GM23248 (cell line): ENCODE measurements at regions not wholly inside any gene's neighbourhood (a gene's known extent, or its start where the extent isn't known, plus 50 kb on each side); places are given as distances from the start of the nearest gene placed in this dataset.

Experiments used
- DNase-seq: peaks from one replicate; pipeline ENCODE4 v3.0.0-alpha.2; 2015
- H2AFZ ChIP-seq: fragments of 200-600 bp; sonication (generic); 2 replicates; pipeline ENCODE4 v1.6.1; 2016; ENCODE audit warnings: antibody characterized with exemption
- H3F3A ChIP-seq: fragments of 200-600 bp; sonication (generic); 2 replicates; pipeline ENCODE4 v1.6.1; 2016; ENCODE audit warnings: mild to moderate bottlenecking, antibody characterized with exemption, mixed run types; ENCODE audit not compliant: insufficient read depth
- H3K27ac ChIP-seq: fragments of 200-600 bp; sonication (generic); 2 replicates; pipeline ENCODE4 v1.5.1; 2016; ENCODE audit warnings: mild to moderate bottlenecking
- H3K27me3 ChIP-seq: fragments of 200-600 bp; sonication (generic); replicated peaks from 2 replicates; pipeline ENCODE4 v1.6.1; 2016; ENCODE audit warnings: mild to moderate bottlenecking; ENCODE audit not compliant: insufficient read depth
- H3K36me3 ChIP-seq: fragments of 200-600 bp; sonication (generic); 2 replicates; pipeline ENCODE4 v1.6.1; 2016; ENCODE audit warnings: low read depth, mild to moderate bottlenecking
- H3K4me1 ChIP-seq: fragments of 200-600 bp; sonication (generic); 2 replicates; pipeline ENCODE4 v1.6.1; 2016; ENCODE audit warnings: mild to moderate bottlenecking; ENCODE audit not compliant: insufficient read depth
- H3K4me2 ChIP-seq: fragments of 200-600 bp; sonication (generic); one replicate; pipeline ENCODE4 v1.6.1; 2016; ENCODE audit warnings: mild to moderate bottlenecking; ENCODE audit not compliant: unreplicated experiment
- H3K4me3 ChIP-seq: fragments of 200-600 bp; sonication (generic); 2 replicates; pipeline ENCODE4 v1.5.1; 2016; ENCODE audit warnings: mild to moderate bottlenecking
- H3K79me2 ChIP-seq: fragments of 200-600 bp; sonication (generic); 2 replicates; pipeline ENCODE4 v1.6.1; 2016; ENCODE audit warnings: mild to moderate bottlenecking; ENCODE audit not compliant: insufficient read depth
- H3K9ac ChIP-seq: fragments of 200-600 bp; sonication (generic); 2 replicates; pipeline ENCODE4 v1.6.1; 2016; ENCODE audit warnings: mild to moderate bottlenecking
- H3K9me2 ChIP-seq: fragments of 200-600 bp; sonication (generic); 2 replicates; pipeline ENCODE4 v1.6.1; 2016; ENCODE audit warnings: mixed run types, mild to moderate bottlenecking, moderate library complexity; ENCODE audit not compliant: insufficient read depth
- H3K9me3 ChIP-seq: fragments of 200-600 bp; sonication (generic); one replicate; pipeline ENCODE4 v1.6.1; 2017; ENCODE audit warnings: low read depth
- H4K20me1 ChIP-seq: fragments of 200-600 bp; sonication (generic); 2 replicates; pipeline ENCODE4 v1.6.0; 2016; ENCODE audit not compliant: insufficient read depth
- EZH2 ChIP-seq: fragments of 200-600 bp; sonication (generic); IDR thresholded peaks from 2 replicates; pipeline ENCODE4 v1.6.1; 2018; ENCODE audit warnings: antibody characterized with exemption, mild to moderate bottlenecking; ENCODE audit not compliant: insufficient read depth, poor library complexity, severe bottlenecking
- EZH2phosphoT487 ChIP-seq: fragments of 200-600 bp; sonication (generic); IDR thresholded peaks from 2 replicates; pipeline ENCODE4 v1.6.1; 2018; ENCODE audit warnings: antibody characterized with exemption, moderate library complexity, mild to moderate bottlenecking, low read depth; ENCODE audit not compliant: insufficient read depth
- WGBS, 2 experiments: methylation state at CpG; one replicate each; pipeline ENCODE4 v1.1.6; 2015 to 2017; ENCODE audit warnings: low lambda C conversion rate in 2 of 2, low coverage in 1 of 2; ENCODE audit errors: missing lambda C conversion rate in 2 of 2; 5-methylcytosine and 5-hydroxymethylcytosine counted together
- in situ Hi-C: fragments of 300-500 bp; cut with MboI; formaldehyde crosslinking; loops from 2 replicates; pipeline ENCODE4 v1.15.0; 2020

- no peaks in the 10 kb centered on the region for H3K4me1 ChIP-seq
- DNase-seq = peak; percentile 78
- no peaks in the 10 kb centered on the region for H3F3A ChIP-seq
- no peak for TF ChIP-seq EZH2
- TF ChIP-seq EZH2phosphoT487 = no peak
- no peaks in the 10 kb centered on the region for H3K9me3 ChIP-seq
- no peaks in the 10 kb centered on the region for H3K27me3 ChIP-seq
- H4K20me1 ChIP-seq = no peaks in the 10 kb centered on the region
- H3K36me3 ChIP-seq = no peaks in the 10 kb centered on the region
- H3K4me2 ChIP-seq = no peak overlapping the region
- no peaks in the 10 kb centered on the region for H3K9me2 ChIP-seq
- in situ Hi-C loops = no loop called here
- no peaks in the 10 kb centered on the region for H3K79me2 ChIP-seq
- H3K9ac ChIP-seq = no peak overlapping the region
- no peak overlapping the region for H3K4me3 ChIP-seq
- WGBS, 2 experiments = 41 to 50% methylated on average over 12 of the region's 12 CpGs
- 0 out of 2 replicates have a peak overlapping the region, but pooled peaks have one; percentile 7 for H2AFZ ChIP-seq
- H3K27ac ChIP-seq = no peak overlapping the region
Measured at GRCh38 chr20:61127311-61128039, 124.6 kb upstream of the CDH4 start.

- no peak for DNase-seq
- Histone ChIP-seq H3K4me2 (no peak overlapping the region), H3K9me3 (no peaks in the 10 kb centered on the region), H3K4me3 (no peak overlapping the region), H3K9ac (no peak overlapping the region), H4K20me1 (no peaks in the 10 kb centered on the region), H3K27me3 (no peaks in the 10 kb centered on the region), H3K9me2 (no peaks in the 10 kb centered on the region), H3K36me3 (no peaks in the 10 kb centered on the region), H3K4me1 (no peaks in the 10 kb centered on the region), H3K27ac (no peak overlapping the region), H3K79me2 (no peaks in the 10 kb centered on the region), H3F3A (no peaks in the 10 kb centered on the region), H2AFZ (no peak overlapping the region)
- TF ChIP-seq EZH2phosphoT487 (no peak), EZH2 (no peak)
- 48 to 53% methylated on average over 12 to 14 of the region's 14 CpGs for WGBS, 2 experiments
- in situ Hi-C loops = no loop called here
Measured at GRCh38 chr20:61128701-61129269, 123.3 kb upstream of the CDH4 start.

DNA sequence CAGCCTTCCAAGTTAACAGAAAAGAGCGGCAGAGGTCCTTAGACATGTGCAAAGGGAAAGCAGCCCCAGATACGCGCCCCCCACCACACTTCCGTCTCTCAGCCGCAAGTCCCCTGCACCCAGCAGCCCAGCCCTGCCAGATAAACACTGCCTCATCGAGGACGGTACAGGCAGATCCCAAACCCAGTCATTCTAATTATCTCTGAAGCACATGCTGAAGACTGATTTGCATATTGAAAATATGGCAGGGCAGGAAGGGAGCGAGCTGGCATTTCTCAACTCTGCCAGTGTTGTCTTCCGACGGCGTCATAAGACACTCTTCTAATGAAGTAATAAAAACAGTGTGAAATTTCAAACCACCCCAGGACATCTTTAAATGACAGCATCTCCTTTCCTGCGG is 122.8 kb upstream of the CDH4 start:
- no peak overlapping the region for H3K4me2 ChIP-seq
- no peaks in the 10 kb centered on the region for H4K20me1 ChIP-seq
- H3K9ac ChIP-seq = no peak overlapping the region
- no peaks in the 10 kb centered on the region for H3K9me2 ChIP-seq
- no peaks in the 10 kb centered on the region for H3K27me3 ChIP-seq
- in situ Hi-C loops = no loop called here
- H3F3A ChIP-seq = no peaks in the 10 kb centered on the region
- H2AFZ ChIP-seq = no peak overlapping the region
- no peak for DNase-seq
- H3K4me3 ChIP-seq = no peak overlapping the region
- no peaks in the 10 kb centered on the region for H3K36me3 ChIP-seq
- H3K79me2 ChIP-seq = no peaks in the 10 kb centered on the region
- H3K4me1 ChIP-seq = no peaks in the 10 kb centered on the region
- no peak overlapping the region for H3K27ac ChIP-seq
- no peaks in the 10 kb centered on the region for H3K9me3 ChIP-seq
- TF ChIP-seq EZH2phosphoT487 (no peak), EZH2 (no peak)
- WGBS, 2 experiments = 10 to 20% methylated on average over 12 of the region's 12 CpGs

GRCh38 chr20:61130156-61130555 is 121.9 kb upstream of the CDH4 start:
- peaks cover 3% of the 10 kb centered on the region; the same call in 1 of the 2 replicates for H3K27me3 ChIP-seq
- in situ Hi-C loops = no loop called here
- H3K9ac ChIP-seq = no peak overlapping the region
- no peaks in the 10 kb centered on the region for H3K9me3 ChIP-seq
- H3K27ac ChIP-seq = no peak overlapping the region
- no peak for DNase-seq
- no peaks in the 10 kb centered on the region for H4K20me1 ChIP-seq
- H3K36me3 ChIP-seq = no peaks in the 10 kb centered on the region
- H3K9me2 ChIP-seq = no peaks in the 10 kb centered on the region
- no peaks in the 10 kb centered on the region for H3F3A ChIP-seq
- H3K79me2 ChIP-seq = no peaks in the 10 kb centered on the region
- no peak overlapping the region for H3K4me2 ChIP-seq
- H3K4me1 ChIP-seq = no peaks in the 10 kb centered on the region
- no peak overlapping the region for H3K4me3 ChIP-seq
- WGBS, 2 experiments = 66 to 72% methylated on average over 7 of the region's 7 CpGs
- no peak overlapping the region for H2AFZ ChIP-seq
- TF ChIP-seq EZH2 (no peak), EZH2phosphoT487 (no peak)
